ENCODE measurements at regions not wholly inside any gene's neighbourhood (a gene's known extent, or its start where the extent isn't known, plus 50 kb on each side); places are given as distances from the start of the nearest gene placed in this dataset.

- Histone ChIP-seq H3K27me3 (ENCODE audit: insufficient read depth, low read depth, low read length) (no peaks in the 10 kb centered on the region), H3K27ac (ENCODE audit: low read length) (no peak overlapping the region), H3K4me2 (ENCODE audit: low read length) (no peak overlapping the region), H3K9me3 (ENCODE audit: low read length) (no peaks in the 10 kb centered on the region), H3K36me3 (ENCODE audit: insufficient read depth, low read length) (no peaks in the 10 kb centered on the region), H2AFZ (ENCODE audit: low read depth, low read length) (no peak overlapping the region), H3K9ac (ENCODE audit: low read length) (no peak overlapping the region), H3F3A (ENCODE audit: insufficient read depth, low read length, poor library complexity, severe bottlenecking) (no peaks in the 10 kb centered on the region), H3K9me2 (ENCODE audit: insufficient read depth, low read length) (no peaks in the 10 kb centered on the region), H4K20me1 (ENCODE audit: insufficient read depth) (no peaks in the 10 kb centered on the region), H3K4me3 (ENCODE audit: low read length) (no peak overlapping the region), H3K79me2 (replicated peaks; ENCODE audit: insufficient read depth, low read length) (no peaks in the 10 kb centered on the region)
- no peak for TF ChIP-seq REST (IDR thresholded peaks at IDR 0.05; ENCODE audit: borderline replicate concordance)
- TF ChIP-seq EP300 (conservative IDR thresholded peaks at IDR 0.05; ENCODE audit: poor library complexity, severe bottlenecking), result no peak
- no peak for TF ChIP-seq SMC3 (conservative IDR thresholded peaks at IDR 0.05; ENCODE audit: poor library complexity)
- TF ChIP-seq POLR2AphosphoS5 (IDR thresholded peaks at IDR 0.05), result no peak
- TF ChIP-seq MXI1 (conservative IDR thresholded peaks at IDR 0.05; ENCODE audit: poor library complexity, severe bottlenecking), result no peak
- no peak for TF ChIP-seq CTCF (IDR thresholded peaks at IDR 0.05; ENCODE audit: poor library complexity, severe bottlenecking)
- no peak for TF ChIP-seq RAD21 (conservative IDR thresholded peaks at IDR 0.05)
- TF ChIP-seq TAF1 (IDR thresholded peaks at IDR 0.05; ENCODE audit: low read depth), result no peak
- no peak for TF ChIP-seq EZH2 (IDR thresholded peaks at IDR 0.05; ENCODE audit: borderline replicate concordance, insufficient read depth, low read length, poor library complexity, severe bottlenecking)
These were observed 133.0 kb upstream of the FAM20C start for GRCh38 chr7:59079-60016.

GRCh38 chr7:60017-60675, 132.2 kb upstream of the FAM20C start:
- H3K9me2 ChIP-seq (ENCODE audit: insufficient read depth, low read length), result no peaks in the 10 kb centered on the region
- TF ChIP-seq SMC3 (conservative IDR thresholded peaks at IDR 0.05; ENCODE audit: poor library complexity) (no peak), EP300 (conservative IDR thresholded peaks at IDR 0.05; ENCODE audit: poor library complexity, severe bottlenecking) (no peak), POLR2AphosphoS5 (IDR thresholded peaks at IDR 0.05) (no peak), MXI1 (conservative IDR thresholded peaks at IDR 0.05; ENCODE audit: poor library complexity, severe bottlenecking) (no peak), RAD21 (conservative IDR thresholded peaks at IDR 0.05) (no peak), CTCF (IDR thresholded peaks at IDR 0.05; ENCODE audit: poor library complexity, severe bottlenecking) (no peak), TAF1 (IDR thresholded peaks at IDR 0.05; ENCODE audit: low read depth) (no peak), EZH2 (IDR thresholded peaks at IDR 0.05; ENCODE audit: borderline replicate concordance, insufficient read depth, low read length, poor library complexity, severe bottlenecking) (no peak)
- H3K9me3 ChIP-seq (ENCODE audit: low read length), result no peaks in the 10 kb centered on the region
- no peaks in the 10 kb centered on the region for H3K27me3 ChIP-seq (ENCODE audit: insufficient read depth, low read depth, low read length)
- H4K20me1 ChIP-seq (ENCODE audit: insufficient read depth), result no peaks in the 10 kb centered on the region
- H3K27ac ChIP-seq (ENCODE audit: low read length), result no peak overlapping the region
- H3K79me2 ChIP-seq (replicated peaks; ENCODE audit: insufficient read depth, low read length), result no peaks in the 10 kb centered on the region
- H3K36me3 ChIP-seq (ENCODE audit: insufficient read depth, low read length), result no peaks in the 10 kb centered on the region
- no peaks in the 10 kb centered on the region for H3F3A ChIP-seq (ENCODE audit: insufficient read depth, low read length, poor library complexity, severe bottlenecking)
- no peak overlapping the region for H3K9ac ChIP-seq (ENCODE audit: low read length)
- no peak overlapping the region for H2AFZ ChIP-seq (ENCODE audit: low read depth, low read length)
- no peak overlapping the region for H3K4me2 ChIP-seq (ENCODE audit: low read length)
- no peak overlapping the region for H3K4me3 ChIP-seq (ENCODE audit: low read length)

All from neural cell (in vitro differentiated cells).